ENCODE measurements at regions not wholly inside any gene's neighbourhood (a gene's known extent, or its start where the extent isn't known, plus 50 kb on each side); places are given as distances from the start of the nearest gene placed in this dataset.

GRCh38 chr9:16248822-16249221, 621.6 kb downstream of the BNC2 start:
- DNase-seq = no peak

GRCh38 chr9:16252616-16253015, 617.9 kb downstream of the BNC2 start:
- DNase-seq = no peak

DNA sequence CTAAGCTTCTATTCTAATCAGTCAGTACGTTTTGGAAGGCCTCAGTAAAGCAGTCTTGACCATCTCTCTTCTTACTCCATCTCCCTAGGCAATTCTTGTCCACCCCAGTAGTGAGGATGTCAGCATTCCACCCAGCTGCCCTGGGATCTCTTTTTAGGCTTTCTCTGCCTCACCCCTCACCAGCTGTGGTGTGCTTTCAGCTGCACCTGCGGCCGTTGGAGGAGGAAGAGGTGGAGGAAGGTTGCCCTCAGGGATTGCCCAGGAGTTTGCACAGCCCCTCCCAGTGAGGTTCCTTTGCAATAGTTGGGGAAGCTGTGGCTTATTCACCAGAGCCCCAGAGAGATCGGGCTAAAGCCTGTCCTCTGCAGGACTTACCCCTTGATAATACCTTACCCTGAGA, 615.8 kb downstream of the BNC2 start:
- DNase-seq = no peak

GRCh38 chr9:16255217-16255616, 615.3 kb downstream of the BNC2 start:
- no peak for DNase-seq

DNA sequence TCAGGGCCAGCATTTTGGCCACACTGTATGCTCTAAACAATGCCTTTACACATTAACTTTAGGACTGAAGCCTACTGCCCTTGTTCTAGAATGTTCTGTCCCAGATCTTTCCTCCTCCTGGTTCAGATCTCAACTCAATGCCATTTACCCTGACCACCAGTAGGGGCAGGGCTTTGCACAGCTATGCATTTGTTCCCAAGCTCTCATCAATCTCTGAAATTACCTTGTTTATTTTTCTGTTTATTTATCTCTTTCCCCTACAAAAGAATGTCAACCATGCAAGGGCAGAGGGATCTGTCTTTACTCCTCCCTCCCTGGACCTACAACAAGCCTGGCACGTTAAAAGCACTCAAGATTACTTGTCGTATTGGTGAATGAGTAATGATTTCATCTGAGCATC, 612.9 kb downstream of the BNC2 start:
- no peak for DNase-seq

DNA sequence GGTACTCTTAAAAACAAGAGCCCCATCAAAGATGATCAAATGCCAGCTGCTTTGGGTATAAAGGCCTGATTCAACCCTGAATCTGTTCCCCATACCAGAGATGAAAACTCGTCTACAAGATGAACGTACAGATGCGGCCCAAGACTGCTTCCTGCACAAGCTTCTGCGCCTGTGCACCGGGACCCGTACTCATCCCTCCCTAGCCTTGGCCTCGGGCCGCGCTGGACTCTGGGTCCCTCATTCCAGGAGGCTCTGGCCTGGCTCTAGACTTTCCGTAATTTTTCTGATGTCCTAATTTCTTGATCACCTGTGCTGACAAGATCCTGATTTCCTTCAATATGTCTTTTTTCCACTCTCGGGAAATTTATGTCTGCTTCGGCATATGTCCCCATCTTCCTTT, 612.3 kb downstream of the BNC2 start:
- DNase-seq = no peak

DNA sequence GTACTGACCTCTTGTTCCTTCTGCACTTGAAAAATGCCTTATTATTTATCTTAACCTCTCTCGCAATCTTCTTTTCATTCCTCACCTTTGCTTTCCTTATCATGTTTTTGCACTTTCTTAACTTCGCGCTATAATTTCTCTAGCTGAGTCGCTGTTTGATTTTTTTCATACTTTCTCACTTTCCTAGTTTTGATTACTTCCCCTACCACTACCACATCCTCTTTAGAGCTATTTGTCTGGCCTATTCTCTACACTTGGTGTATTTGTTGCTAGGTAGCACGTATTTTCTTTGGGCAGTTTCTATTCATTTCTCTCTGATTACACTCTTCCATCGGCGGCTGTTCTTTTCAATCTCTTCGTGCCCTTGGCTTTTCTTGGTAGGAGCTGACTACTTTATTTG, 611.8 kb downstream of the BNC2 start:
- DNase-seq = peak; percentile 6

DNA sequence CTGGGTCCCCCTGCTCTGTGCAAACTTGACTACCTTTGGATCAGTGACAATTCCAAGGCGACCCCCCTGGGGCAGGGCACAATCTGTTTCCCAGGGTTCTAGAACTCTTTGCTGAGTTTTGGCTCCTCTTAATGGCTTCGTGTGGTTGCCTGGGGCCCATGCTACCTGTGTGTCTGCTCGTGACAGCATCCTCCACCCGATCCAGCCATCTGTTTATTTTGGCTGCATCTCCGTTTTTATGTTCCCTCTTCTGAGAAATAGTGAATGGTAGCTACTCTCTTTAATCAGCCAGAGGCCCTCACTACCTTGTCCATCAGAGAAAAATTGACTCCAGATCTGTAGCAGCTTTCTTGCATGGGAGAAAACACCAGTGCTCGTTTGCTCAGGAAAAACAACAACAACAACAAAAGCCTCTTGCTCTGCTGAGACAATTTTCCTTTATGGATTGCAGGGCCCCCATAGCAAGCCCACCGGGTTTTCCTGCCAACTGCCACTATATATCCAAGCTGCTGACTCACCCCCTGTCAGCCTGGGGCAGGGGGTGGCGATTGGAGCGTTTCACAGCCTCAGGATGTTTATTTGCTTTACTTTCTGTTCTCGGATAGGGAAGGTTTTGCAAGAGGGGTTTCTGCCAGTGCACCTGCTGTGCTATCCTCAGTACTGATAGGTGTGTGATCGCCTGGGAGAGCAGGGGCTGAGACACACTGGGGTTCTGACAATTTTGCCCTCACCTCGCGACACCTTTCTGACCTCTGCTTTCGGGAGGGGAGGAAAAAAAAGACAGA, 607.8 kb downstream of the BNC2 start:
- DNase-seq = no peak

DNA sequence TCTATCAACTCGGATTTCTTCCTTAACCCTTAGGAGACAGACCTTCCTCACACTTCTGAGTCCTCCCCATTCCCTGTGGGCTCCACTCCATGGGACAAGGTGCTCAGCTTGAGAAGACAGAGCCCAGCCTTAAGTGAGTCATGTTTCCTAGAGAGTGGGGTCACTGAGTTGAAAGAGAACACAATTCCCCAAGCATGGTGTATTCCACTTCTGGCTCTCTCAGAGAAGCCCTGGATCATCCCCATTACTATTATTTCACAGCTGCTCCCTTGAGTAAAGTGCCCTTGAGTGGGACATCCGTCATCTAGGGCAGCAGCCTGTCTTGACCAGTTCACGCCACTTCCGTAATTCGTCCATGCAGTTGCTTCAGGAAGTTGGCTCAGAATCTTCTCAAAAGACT, 604.8 kb downstream of the BNC2 start:
- no peak for DNase-seq

DNA sequence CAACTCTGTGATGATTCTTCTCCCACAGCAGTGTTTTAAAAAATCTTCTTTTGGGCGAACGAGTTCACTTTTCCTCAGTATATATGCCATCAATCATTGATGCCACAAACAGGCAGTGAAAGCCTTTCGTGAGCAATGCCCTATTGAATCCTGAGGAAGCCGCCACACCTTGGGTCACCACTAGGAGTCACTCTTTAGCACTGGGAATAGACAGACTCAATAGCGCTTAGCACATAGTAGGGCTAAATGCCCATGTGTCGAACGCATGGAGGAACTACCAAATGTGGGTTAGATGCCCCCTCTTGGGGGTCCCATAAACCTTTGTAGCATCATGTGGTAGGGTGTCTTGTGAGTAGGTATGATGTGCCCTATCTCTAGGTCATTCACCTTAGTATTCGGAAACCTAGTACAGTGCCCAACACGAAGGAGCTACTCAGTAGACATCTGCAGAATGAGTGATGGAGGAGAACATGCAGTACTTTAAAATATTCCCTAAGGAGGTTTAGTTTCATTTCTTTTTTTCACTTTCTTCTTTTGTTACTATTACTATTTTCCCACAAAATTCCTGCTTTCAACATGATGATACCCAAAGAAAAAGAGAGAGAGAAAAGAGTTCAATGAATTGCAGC, 603.7 kb downstream of the BNC2 start:
- peak; percentile 12 for DNase-seq

DNA sequence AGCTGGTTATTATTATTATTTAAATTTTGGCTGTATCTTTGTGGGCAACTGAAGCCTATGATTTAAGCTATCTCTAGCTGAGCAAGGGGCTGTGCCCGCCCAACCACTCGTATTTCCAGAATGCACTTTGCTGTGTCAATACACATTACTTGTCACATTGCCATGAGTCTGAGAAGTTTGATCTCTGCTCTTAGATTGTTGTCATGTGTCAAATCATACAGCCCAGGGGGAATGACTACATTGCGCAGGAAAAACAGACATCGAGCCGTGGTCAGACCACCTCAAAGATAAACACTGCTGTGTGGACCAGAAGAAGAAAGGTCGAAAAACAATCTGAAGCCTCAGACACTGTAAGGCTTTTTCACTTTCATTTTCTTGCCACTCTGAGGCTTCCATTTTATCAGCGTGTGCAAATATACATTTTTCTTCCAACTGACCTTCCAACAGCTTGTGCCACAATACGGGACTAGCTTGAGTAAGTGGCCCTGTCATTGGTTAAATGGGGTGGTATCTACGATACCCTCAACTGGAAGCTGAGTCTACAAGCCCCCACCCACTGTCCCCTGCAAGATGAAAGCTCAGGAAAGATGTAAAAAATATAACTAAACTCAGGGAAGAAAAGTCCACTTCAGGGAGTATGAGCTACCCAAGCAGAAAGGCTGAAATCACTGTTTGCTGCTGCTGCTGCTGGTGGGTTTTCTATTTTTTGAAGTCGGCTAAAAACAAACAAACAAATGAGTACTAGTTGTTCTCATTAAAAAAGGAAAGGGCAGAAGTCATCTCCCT, 603.0 kb downstream of the BNC2 start:
- no peak for DNase-seq

DNA sequence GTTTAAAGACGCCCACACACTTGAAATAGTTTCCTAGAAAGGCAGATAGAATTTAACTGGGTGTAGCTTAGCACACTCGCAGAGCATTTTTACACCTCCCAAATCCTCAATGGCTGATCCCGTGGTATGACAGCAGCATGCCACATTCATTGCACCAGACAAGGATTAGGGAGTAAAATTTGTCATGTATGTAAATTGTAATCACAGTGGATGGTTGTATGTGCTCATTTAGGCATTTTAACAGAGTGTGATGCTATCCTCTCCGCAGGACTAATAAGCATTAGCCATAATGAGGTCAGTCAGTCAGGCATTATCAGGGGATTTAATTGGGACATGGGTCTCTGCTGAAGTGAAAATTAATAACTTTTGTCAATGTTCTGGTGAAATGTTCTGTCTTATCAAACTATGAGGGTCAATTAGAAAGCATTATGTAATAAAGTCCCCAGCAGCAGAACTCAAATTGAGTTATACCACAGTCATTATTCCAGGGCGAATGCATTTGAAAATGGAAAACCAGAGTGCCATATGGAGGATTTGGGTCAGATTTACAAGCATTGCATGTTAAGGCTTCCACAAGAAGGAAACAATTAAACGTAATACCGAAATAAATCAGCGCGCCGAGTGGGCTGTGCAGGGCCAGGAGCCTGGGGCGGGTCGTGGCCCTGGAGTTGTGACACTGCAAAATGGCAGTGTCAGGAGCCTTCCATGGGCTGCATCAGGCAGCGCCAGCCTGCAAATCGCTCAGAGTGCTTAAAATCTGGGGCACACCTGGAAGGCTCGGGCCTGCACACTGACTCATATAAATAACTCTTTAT, 602.2 kb downstream of the BNC2 start:
- DNase-seq = no peak

- no peak for DNase-seq
Measured at GRCh38 chr9:16271967-16272366, 598.5 kb downstream of the BNC2 start.

DNA sequence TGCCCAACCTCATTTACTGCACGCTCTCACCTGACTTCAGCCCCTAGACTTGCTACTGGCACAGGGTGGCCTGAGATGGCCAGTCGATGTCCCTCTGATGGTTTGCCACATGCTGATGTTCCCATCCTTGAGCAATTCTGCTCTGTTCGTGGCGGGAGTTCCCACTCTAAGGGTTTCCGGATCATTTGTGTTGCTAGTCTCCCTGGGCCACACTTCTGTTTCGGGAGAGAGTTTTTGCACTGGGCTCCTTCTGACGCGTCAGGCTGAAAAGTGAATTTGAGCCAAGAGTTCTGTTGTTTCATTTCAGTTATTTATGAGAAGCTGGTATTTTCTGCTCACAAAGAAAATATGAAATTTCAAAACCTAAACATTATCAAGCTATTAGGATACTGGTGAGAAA, 597.7 kb downstream of the BNC2 start:
- DNase-seq = no peak

GRCh38 chr9:16275795-16276624, 594.5 kb downstream of the BNC2 start:
- no peak for DNase-seq

- no peak for DNase-seq
Measured at GRCh38 chr9:16276866-16277265, 593.6 kb downstream of the BNC2 start.

GRCh38 chr9:16277471-16277960, 593.0 kb downstream of the BNC2 start:
- DNase-seq = no peak

GRCh38 chr9:16278326-16278999, 592.0 kb downstream of the BNC2 start:
- no peak for DNase-seq

GRCh38 chr9:16281707-16282106, 588.8 kb downstream of the BNC2 start:
- DNase-seq = no peak

DNA sequence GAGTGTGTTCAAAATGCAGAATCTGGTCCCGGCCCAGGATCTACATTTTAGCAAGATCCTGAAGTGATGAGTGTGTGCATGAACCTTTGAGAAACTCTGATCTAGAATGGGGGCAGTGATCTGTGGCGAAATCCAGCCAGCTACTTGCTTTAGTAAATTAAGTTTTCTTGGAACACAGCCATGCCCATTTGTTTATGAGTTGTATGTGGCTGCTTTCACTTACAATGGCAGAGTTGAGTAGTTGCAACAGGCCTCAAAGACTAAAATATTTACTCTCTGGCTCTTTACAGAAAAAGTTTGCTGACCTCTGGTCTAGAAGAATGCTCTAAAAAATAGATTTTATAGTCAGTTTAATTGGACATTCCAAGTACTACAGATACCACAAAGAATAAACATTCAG, 588.3 kb downstream of the BNC2 start:
- no peak for DNase-seq

GRCh38 chr9:16282718-16283117, 587.8 kb downstream of the BNC2 start:
- no peak for DNase-seq

Measured in hematopoietic multipotent progenitor cell treated with erythropoietin and hydrocortisone succinate and interleukin-3 and kit ligand, for 6 days (in vitro differentiated cells).